ENCODE measurements at regions not wholly inside any gene's neighbourhood (a gene's known extent, or its start where the extent isn't known, plus 50 kb on each side); places are given as distances from the start of the nearest gene placed in this dataset.

- DNase-seq (ENCODE audit: low read depth in 1 of 2, low spot score in 2 of 2), result no peak
- 83% methylated on average over 2 of the region's 2 CpGs; no CpG with 5 or more reads in 1 of the 2 experiments for WGBS, 2 experiments (ENCODE audit: extremely low coverage in 1 of 2, insufficient coverage in 1 of 2, insufficient read length in 1 of 2, insufficient replicate concordance in 2 of 2, low coverage in 1 of 2, low lambda C conversion rate in 2 of 2, missing lambda C conversion rate in 1 of 2)
- H3K9ac ChIP-seq (replicated peaks in 1 of 4; ENCODE audit: extremely low read depth in 1 of 4, low read depth in 3 of 4, low read length in 3 of 4), result no peak overlapping the region
- POLR2A ChIA-PET (ENCODE audit: partially characterized antibody), result no interaction called here
- CTCF ChIA-PET (ENCODE audit: partially characterized antibody), result interaction anchor here (0.6 kb wide), 1 partner anchor 11 kb away, joined by 3 read pairs; no protein-coding TSS in a partner anchor
- H3K27ac ChIP-seq (ENCODE audit: low read depth, low read length), result no peak overlapping the region
- H2BK120ac ChIP-seq (replicated peaks; ENCODE audit: low read depth, low read length), result no peak overlapping the region
- no peak overlapping the region for H3K18ac ChIP-seq (ENCODE audit: extremely low read depth, low read length)
- no peak overlapping the region for H3K4ac ChIP-seq (replicated peaks; ENCODE audit: insufficient read length, low read depth, low read length)
- no peak overlapping the region for H4K5ac ChIP-seq (ENCODE audit: insufficient read length, low read depth, low read length)
- no peak overlapping the region for H4K91ac ChIP-seq (replicated peaks; ENCODE audit: insufficient read length, low read length)
- no peaks in the 10 kb centered on the region for H3K36me3 ChIP-seq (ENCODE audit: control insufficient read depth in 2 of 4, insufficient read depth in 4 of 4, low read length in 3 of 4)
- H3K79me2 ChIP-seq (ENCODE audit: control insufficient read depth in 1 of 2, insufficient read depth in 2 of 2, low read length in 2 of 2), result no peaks in the 10 kb centered on the region
- TF ChIP-seq NRF1 (IDR thresholded peaks at IDR 0.05; ENCODE audit: low read depth, low read length) (no peak), NANOG (IDR thresholded peaks at IDR 0.05; ENCODE audit: insufficient read depth, low read depth, low read length, poor library complexity, severe bottlenecking) (no peak), ZNF274 (IDR thresholded peaks at IDR 0.05; ENCODE audit: borderline replicate concordance, extremely low read depth, low read length) (no peak), POLR2AphosphoS5 (IDR thresholded peaks at IDR 0.05; ENCODE audit: low read depth, low read length) (no peak), SP4 (IDR thresholded peaks at IDR 0.05; ENCODE audit: low read length) (no peak), TCF12 (IDR thresholded peaks at IDR 0.05; ENCODE audit: low read depth, low read length) (no peak), CTCF (IDR thresholded peaks at IDR 0.05; ENCODE audit: control extremely low read depth in 1 of 3, insufficient read depth in 1 of 3, low read depth in 1 of 3, low read length in 3 of 3) (no peak), BACH1 (IDR thresholded peaks at IDR 0.05; ENCODE audit: low read length) (no peak), BRCA1 (IDR thresholded peaks at IDR 0.05; ENCODE audit: low read depth, low read length) (no peak)
- H2BK5ac ChIP-seq (ENCODE audit: low read depth, low read length), result no peak overlapping the region
- no peak overlapping the region for H2BK12ac ChIP-seq (ENCODE audit: low read depth, low read length)
- H3K14ac ChIP-seq (ENCODE audit: insufficient read length), result no peak overlapping the region
- H4K20me1 ChIP-seq (replicated peaks in 1 of 2; ENCODE audit: control insufficient read depth in 1 of 2, insufficient read depth in 2 of 2, low read length in 2 of 2), result no peaks in the 10 kb centered on the region
- peaks cover 11 to 16% of the 10 kb centered on the region in 2 experiments for H3K9me3 ChIP-seq (ENCODE audit: insufficient read depth in 2 of 2, low read depth in 1 of 2, low read length in 1 of 2)
- no peak overlapping the region for H4K8ac ChIP-seq (ENCODE audit: extremely low read depth, insufficient read depth, low read length)
- no peak overlapping the region for H2AFZ ChIP-seq (ENCODE audit: low read length)
- H2BK20ac ChIP-seq (ENCODE audit: low read length), result no peak overlapping the region
- FAIRE-seq, result no peak
- H3K79me1 ChIP-seq (ENCODE audit: low read depth, low read length), result no peaks in the 10 kb centered on the region
- no peaks in the 10 kb centered on the region for H3K27me3 ChIP-seq (replicated peaks in 1 of 4; ENCODE audit: control insufficient read depth in 3 of 4, extremely low read depth in 1 of 4, insufficient read depth in 3 of 4, low read length in 3 of 4)
- H3K23me2 ChIP-seq (ENCODE audit: low read depth, low read length), result no peaks in the 10 kb centered on the region
- no peak overlapping the region for H3K4me2 ChIP-seq (ENCODE audit: insufficient read depth in 1 of 2, low read depth in 2 of 2, low read length in 2 of 2)
- no peak overlapping the region for H3K4me3 ChIP-seq (ENCODE audit: extremely low read depth in 1 of 4, insufficient read depth in 2 of 4, low read depth in 3 of 4, low read length in 4 of 4)
- H2BK15ac ChIP-seq (ENCODE audit: low read length), result no peak overlapping the region
- no peak overlapping the region for H3K56ac ChIP-seq (replicated peaks; ENCODE audit: insufficient read length, low read depth, low read length)
- no peaks in the 10 kb centered on the region for H3K4me1 ChIP-seq (replicated peaks in 1 of 4; ENCODE audit: control insufficient read depth in 3 of 4, insufficient read depth in 4 of 4, low read length in 3 of 4)
- no peak overlapping the region for H3K23ac ChIP-seq (ENCODE audit: insufficient read length)
- H2AK5ac ChIP-seq (ENCODE audit: low read depth, low read length), result no peak overlapping the region
Measured at GRCh38 chrX:62839596-62839995, 511.5 kb downstream of the SPIN4 start.

Measured in H1 (cell line).